Neural cell (in vitro differentiated cells): ENCODE measurements at regions not wholly inside any gene's neighbourhood (a gene's known extent, or its start where the extent isn't known, plus 50 kb on each side); places are given as distances from the start of the nearest gene placed in this dataset.

ENCODE experiments used
- EP300 ChIP-seq: fragments of 450-650 bp; conservative IDR thresholded peaks from 2 replicates; pipeline ENCODE4 v1.6.1; 2014; ENCODE audit warnings: antibody characterized with exemption, mild to moderate bottlenecking, moderate library complexity; ENCODE audit not compliant: poor library complexity, severe bottlenecking
- TF ChIP-seq, protein P1 (sequence below): fragments of 450-650 bp; IDR thresholded peaks from 2 replicates; pipeline ENCODE4 v1.5.1; 2014; ENCODE audit warnings: antibody characterized with exemption, mild to moderate bottlenecking, moderate library complexity; ENCODE audit not compliant: poor library complexity, severe bottlenecking

DNA sequence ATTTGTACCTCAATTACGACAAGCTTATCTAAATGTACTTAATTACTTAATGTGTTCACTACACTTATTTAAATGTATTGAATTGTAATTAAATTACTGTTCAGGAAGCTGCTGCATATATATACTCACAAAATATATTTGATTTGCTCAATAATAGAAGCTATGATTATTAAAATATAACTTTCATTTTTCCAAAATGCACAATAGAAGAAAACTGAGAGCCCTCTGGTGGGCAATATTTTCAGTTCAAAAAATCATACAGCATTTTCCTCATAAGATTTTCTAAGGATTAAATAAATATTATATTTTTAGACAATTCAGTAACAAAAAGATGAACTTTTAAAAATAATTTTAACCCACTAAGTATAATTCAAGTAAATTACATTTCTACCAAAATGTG is 217.3 kb downstream of the DKK2 start:
- TF ChIP-seq, protein P1, sequence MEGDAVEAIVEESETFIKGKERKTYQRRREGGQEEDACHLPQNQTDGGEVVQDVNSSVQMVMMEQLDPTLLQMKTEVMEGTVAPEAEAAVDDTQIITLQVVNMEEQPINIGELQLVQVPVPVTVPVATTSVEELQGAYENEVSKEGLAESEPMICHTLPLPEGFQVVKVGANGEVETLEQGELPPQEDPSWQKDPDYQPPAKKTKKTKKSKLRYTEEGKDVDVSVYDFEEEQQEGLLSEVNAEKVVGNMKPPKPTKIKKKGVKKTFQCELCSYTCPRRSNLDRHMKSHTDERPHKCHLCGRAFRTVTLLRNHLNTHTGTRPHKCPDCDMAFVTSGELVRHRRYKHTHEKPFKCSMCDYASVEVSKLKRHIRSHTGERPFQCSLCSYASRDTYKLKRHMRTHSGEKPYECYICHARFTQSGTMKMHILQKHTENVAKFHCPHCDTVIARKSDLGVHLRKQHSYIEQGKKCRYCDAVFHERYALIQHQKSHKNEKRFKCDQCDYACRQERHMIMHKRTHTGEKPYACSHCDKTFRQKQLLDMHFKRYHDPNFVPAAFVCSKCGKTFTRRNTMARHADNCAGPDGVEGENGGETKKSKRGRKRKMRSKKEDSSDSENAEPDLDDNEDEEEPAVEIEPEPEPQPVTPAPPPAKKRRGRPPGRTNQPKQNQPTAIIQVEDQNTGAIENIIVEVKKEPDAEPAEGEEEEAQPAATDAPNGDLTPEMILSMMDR = peak; percentile 20
- no peak for TF ChIP-seq EP300
